HepG2 (cell line): ENCODE measurements at regions not wholly inside any gene's neighbourhood (a gene's known extent, or its start where the extent isn't known, plus 50 kb on each side); places are given as distances from the start of the nearest gene placed in this dataset.
A peak's percentile ranks its signal among the peaks of the same experiment; 100 is the strongest.

Source experiments
- CCAR2 ChIP-seq: fragments of 200-400 bp; formaldehyde crosslinking; optimal IDR thresholded peaks from 2 replicates; pipeline ENCODE3; 2018; ENCODE audit warnings: low read depth, mild to moderate bottlenecking, low read length, moderate library complexity
- HOXA9 ChIP-seq: sonication (generic); formaldehyde crosslinking; IDR thresholded peaks from 2 replicates; pipeline ENCODE4 v1.8.1; 2022; ENCODE audit warnings: missing genetic modification reagents, mild to moderate bottlenecking, moderate library complexity, borderline replicate concordance
- KDM5B ChIP-seq: sonication (generic); formaldehyde crosslinking; IDR thresholded peaks from 2 replicates; pipeline ENCODE4 v1.4.0; 2020; ENCODE audit warnings: missing genetic modification reagents, mild to moderate bottlenecking, borderline replicate concordance
- MNT ChIP-seq: fragments of 450-650 bp; IDR thresholded peaks from 2 replicates; pipeline ENCODE4 v1.6.1; 2016
- MTF2 ChIP-seq: sonication (generic); formaldehyde crosslinking; IDR thresholded peaks from 2 replicates; pipeline ENCODE4 v1.5.0; 2020; ENCODE audit warnings: missing genetic modification reagents, borderline replicate concordance
- NFYB ChIP-seq: sonication (generic); formaldehyde crosslinking; IDR thresholded peaks from 2 replicates; pipeline ENCODE4 v1.4.0; 2020; ENCODE audit warnings: missing genetic modification reagents
- NFYC ChIP-seq: IDR thresholded peaks from 2 replicates; pipeline ENCODE4 v1.6.1; 2016; ENCODE audit warnings: missing genetic modification reagents, missing compliant biosample characterization
- NONO ChIP-seq, 2 experiments: fragments of 450-650 bp in 1 of 2; sonication (generic) in 1 of 2; formaldehyde crosslinking in 1 of 2; IDR thresholded peaks in 1 of 2; conservative IDR thresholded peaks in 1 of 2; 2 replicates each; pipeline versions ENCODE4 v1.6.1 to v1.8.0; 2017 to 2022; ENCODE audit warnings: mild to moderate bottlenecking in 1 of 2, missing genetic modification reagents in 1 of 2, moderate library complexity in 1 of 2
- NR1H2 ChIP-seq: sonication (generic); formaldehyde crosslinking; IDR thresholded peaks from 2 replicates; pipeline ENCODE4 v1.8.1; 2022; ENCODE audit warnings: low read depth, missing genetic modification reagents, borderline replicate concordance
- NR2F6 ChIP-seq, 2 experiments: IDR thresholded peaks; 2 replicates each; pipeline ENCODE4 v1.6.1; 2016; ENCODE audit warnings: antibody characterized with exemption in 1 of 2, mild to moderate bottlenecking in 1 of 2
- SRF ChIP-seq: IDR thresholded peaks from 2 replicates; pipeline ENCODE4 v1.6.1; 2011; ENCODE audit warnings: mild to moderate bottlenecking, low read depth, low read length, moderate library complexity
- THAP8 ChIP-seq: sonication (generic); formaldehyde crosslinking; IDR thresholded peaks from 2 replicates; pipeline ENCODE4 v1.5.1; 2020; ENCODE audit warnings: missing genetic modification reagents, mild to moderate bottlenecking, borderline replicate concordance
- ZFP1 ChIP-seq: IDR thresholded peaks from 2 replicates; pipeline ENCODE4 v1.6.1; 2016
- ZNF317 ChIP-seq: sonication (generic); formaldehyde crosslinking; IDR thresholded peaks from 2 replicates; pipeline ENCODE4 v1.5.0; 2020; ENCODE audit warnings: mild to moderate bottlenecking, missing genetic modification reagents
- ZNF660 ChIP-seq: sonication (generic); formaldehyde crosslinking; IDR thresholded peaks from 2 replicates; pipeline ENCODE4 v1.5.1; 2020; ENCODE audit warnings: mild to moderate bottlenecking, low read depth, missing genetic modification reagents, borderline replicate concordance
- ZNF747 ChIP-seq: sonication (generic); formaldehyde crosslinking; IDR thresholded peaks from 2 replicates; pipeline ENCODE4 v1.8.1; 2023; ENCODE audit warnings: missing genetic modification reagents, mild to moderate bottlenecking, borderline replicate concordance
- ZNF761 ChIP-seq: sonication (generic); formaldehyde crosslinking; conservative IDR thresholded peaks from 2 replicates; pipeline ENCODE4 v1.4.0; 2020; ENCODE audit warnings: mild to moderate bottlenecking, missing genetic modification reagents
- ZNF772 ChIP-seq: sonication (generic); formaldehyde crosslinking; IDR thresholded peaks from 2 replicates; pipeline ENCODE4 v1.5.0; 2020; ENCODE audit warnings: mild to moderate bottlenecking, missing genetic modification reagents
- ZNF775 ChIP-seq: sonication (generic); formaldehyde crosslinking; IDR thresholded peaks from 2 replicates; pipeline ENCODE4 v1.4.0; 2020; ENCODE audit warnings: missing genetic modification reagents, mild to moderate bottlenecking, moderate library complexity, borderline replicate concordance
- ZNF782 ChIP-seq: sonication (generic); formaldehyde crosslinking; IDR thresholded peaks from 2 replicates; pipeline ENCODE4 v1.4.0; 2020; ENCODE audit warnings: missing genetic modification reagents, mild to moderate bottlenecking, borderline replicate concordance
- ZNF879 ChIP-seq: sonication (generic); formaldehyde crosslinking; IDR thresholded peaks from 2 replicates; pipeline ENCODE4 v1.8.1; 2023; ENCODE audit warnings: missing genetic modification reagents
- TF ChIP-seq, protein P1 (sequence below): sonication (generic); formaldehyde crosslinking; IDR thresholded peaks from 2 replicates; pipeline ENCODE4 v1.4.0; 2020; ENCODE audit warnings: missing genetic modification reagents
- TF ChIP-seq, protein P2 (sequence below): IDR thresholded peaks from 2 replicates; pipeline ENCODE4 v1.6.1; 2016; ENCODE audit warnings: low read depth, borderline replicate concordance
- TF ChIP-seq, protein P3 (sequence below): IDR thresholded peaks from 2 replicates; pipeline ENCODE4 v1.6.1; 2016; ENCODE audit warnings: low read depth, control low read depth
- TF ChIP-seq, protein P4 (sequence below): sonication (generic); formaldehyde crosslinking; IDR thresholded peaks from 2 replicates; pipeline ENCODE4 v1.5.0; 2020; ENCODE audit warnings: mild to moderate bottlenecking, missing genetic modification reagents

DNA sequence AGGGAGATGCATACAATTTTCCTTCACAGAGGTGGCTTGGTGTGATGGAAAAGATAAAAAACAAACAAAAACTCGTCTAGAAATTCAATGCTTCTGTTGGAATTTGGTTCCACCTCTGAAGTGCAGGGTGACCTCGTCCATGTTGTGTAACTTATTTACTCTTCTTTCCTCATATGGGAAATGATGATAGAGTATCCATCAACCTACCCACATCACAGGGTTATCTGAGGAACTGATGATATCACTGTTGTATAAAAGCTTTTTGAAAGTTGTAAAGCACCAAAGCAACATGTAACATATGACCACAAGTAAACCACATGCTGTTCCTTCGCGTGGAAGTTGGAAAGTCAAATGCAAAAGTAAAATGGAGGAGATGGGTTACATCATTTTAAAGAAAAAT, 212.0 kb upstream of the SGK1 start (continued):
- TF ChIP-seq ZNF660 (no peak), ZNF879 (CRISPR knock-in tag) (no peak), ZNF772 (CRISPR knock-in tag) (peak; percentile 48; the same call in 1 of the 2 replicates), MTF2 (no peak), NR1H2 (no peak), HOXA9 (no peak), ZNF775 (CRISPR knock-in tag) (no peak), KDM5B (CRISPR knock-in tag) (no peak), NR2F6 (IDR thresholded peaks at IDR 0.05) (peak; percentile 73; the same call in 1 of the 2 replicates), NR2F6 (CRISPR knock-in tag; IDR thresholded peaks at IDR 0.05) (peak; percentile 90), ZNF761 (CRISPR knock-in tag) (no peak), CCAR2 (no peak), ZNF782 (no peak), NONO (IDR thresholded peaks at IDR 0.05) (no peak), NONO (CRISPR knock-in tag; conservative IDR thresholded peaks at IDR 0.05) (no peak; the same call in 1 of the 2 replicates), NFYB (no peak), ZNF317 (CRISPR knock-in tag) (peak; percentile 69; the same call in 1 of the 2 replicates), NFYC (CRISPR knock-in tag) (no peak), ZFP1 (CRISPR knock-in tag) (peak; percentile 93), SRF (peak; percentile 93), ZNF747 (0 out of 2 replicates have a peak, but pooled peaks have one; percentile 19), MNT (no peak), THAP8 (CRISPR knock-in tag) (no peak)
- TF ChIP-seq, protein P1, sequence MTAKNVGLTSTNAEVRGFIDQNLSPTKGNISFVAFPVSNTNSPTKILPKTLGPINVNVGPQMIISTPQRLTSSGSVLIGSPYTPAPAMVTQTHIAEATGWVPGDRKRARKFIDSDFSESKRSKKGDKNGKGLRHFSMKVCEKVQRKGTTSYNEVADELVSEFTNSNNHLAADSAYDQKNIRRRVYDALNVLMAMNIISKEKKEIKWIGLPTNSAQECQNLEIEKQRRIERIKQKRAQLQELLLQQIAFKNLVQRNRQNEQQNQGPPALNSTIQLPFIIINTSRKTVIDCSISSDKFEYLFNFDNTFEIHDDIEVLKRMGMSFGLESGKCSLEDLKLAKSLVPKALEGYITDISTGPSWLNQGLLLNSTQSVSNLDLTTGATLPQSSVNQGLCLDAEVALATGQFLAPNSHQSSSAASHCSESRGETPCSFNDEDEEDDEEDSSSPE (CRISPR knock-in tag), result peak; percentile 38; the same call in 1 of the 2 replicates
- TF ChIP-seq, protein P2, sequence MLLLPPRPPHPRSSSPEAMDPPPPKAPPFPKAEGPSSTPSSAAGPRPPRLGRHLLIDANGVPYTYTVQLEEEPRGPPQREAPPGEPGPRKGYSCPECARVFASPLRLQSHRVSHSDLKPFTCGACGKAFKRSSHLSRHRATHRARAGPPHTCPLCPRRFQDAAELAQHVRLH (CRISPR knock-in tag), result no peak
- TF ChIP-seq, protein P3, sequence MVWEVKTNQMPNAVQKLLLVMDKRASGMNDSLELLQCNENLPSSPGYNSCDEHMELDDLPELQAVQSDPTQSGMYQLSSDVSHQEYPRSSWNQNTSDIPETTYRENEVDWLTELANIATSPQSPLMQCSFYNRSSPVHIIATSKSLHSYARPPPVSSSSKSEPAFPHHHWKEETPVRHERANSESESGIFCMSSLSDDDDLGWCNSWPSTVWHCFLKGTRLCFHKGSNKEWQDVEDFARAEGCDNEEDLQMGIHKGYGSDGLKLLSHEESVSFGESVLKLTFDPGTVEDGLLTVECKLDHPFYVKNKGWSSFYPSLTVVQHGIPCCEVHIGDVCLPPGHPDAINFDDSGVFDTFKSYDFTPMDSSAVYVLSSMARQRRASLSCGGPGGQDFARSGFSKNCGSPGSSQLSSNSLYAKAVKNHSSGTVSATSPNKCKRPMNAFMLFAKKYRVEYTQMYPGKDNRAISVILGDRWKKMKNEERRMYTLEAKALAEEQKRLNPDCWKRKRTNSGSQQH, result no peak
- TF ChIP-seq, protein P4, sequence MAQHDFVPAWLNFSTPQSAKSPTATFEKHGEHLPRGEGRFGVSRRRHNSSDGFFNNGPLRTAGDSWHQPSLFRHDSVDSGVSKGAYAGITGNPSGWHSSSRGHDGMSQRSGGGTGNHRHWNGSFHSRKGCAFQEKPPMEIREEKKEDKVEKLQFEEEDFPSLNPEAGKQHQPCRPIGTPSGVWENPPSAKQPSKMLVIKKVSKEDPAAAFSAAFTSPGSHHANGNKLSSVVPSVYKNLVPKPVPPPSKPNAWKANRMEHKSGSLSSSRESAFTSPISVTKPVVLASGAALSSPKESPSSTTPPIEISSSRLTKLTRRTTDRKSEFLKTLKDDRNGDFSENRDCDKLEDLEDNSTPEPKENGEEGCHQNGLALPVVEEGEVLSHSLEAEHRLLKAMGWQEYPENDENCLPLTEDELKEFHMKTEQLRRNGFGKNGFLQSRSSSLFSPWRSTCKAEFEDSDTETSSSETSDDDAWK (CRISPR knock-in tag), result no peak
